GM21381 (cell line): ENCODE measurements at regions not wholly inside any gene's neighbourhood (a gene's known extent, or its start where the extent isn't known, plus 50 kb on each side); places are given as distances from the start of the nearest gene placed in this dataset.
"Not testable (repeated sequence)": the region's sequence is repeated elsewhere in the genome, so short reads cannot be mapped to it uniquely, and the experiment has no call there.

Experiments used
- ATAC-seq: cut with Tn5 transposase; IDR thresholded peaks from one replicate; pipeline ENCODE4 v1.9.1; 2021; ENCODE audit warnings: mild to moderate bottlenecking, moderate library complexity; ENCODE audit not compliant: unreplicated experiment

DNA sequence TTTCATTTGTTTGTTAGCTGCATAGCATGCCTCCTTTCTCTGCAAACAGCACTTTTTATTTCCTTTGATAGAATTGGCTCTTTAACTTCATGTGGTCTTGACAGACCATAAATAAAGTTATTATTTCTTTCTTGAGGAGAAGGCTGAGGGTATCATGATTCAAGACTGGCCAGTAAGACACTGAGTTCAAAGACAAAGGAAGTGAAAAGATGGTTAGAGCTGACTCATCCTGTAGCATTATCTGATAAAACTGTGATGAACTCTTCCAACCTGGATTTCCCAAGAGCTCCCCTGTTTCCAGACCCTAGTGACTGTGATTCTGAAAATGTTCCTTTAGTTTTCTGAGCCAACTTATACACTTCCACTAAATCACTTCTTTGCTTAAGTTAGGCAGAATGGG, 179.3 kb upstream of the FAT3 start:
- no peak for ATAC-seq

DNA sequence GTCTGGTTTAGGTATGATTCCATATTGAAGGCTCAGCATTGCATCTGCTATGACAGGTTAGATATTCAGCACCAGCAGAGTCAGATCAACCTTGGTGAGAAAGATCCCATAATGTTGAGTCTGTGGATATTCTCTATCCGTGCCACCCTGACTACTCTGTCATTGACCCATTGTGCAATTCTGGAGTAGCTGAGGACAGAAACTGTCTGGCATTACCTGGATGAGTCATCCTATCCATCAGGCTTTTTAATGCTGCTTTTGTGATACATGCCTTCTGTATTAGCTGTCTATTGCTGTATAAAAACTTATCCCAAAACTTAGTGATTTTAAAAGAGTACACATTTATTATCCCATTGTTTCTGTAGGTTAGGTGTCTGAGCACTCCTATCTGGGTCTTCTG, 189.1 kb upstream of the FAT3 start:
- ATAC-seq, result no peak

DNA sequence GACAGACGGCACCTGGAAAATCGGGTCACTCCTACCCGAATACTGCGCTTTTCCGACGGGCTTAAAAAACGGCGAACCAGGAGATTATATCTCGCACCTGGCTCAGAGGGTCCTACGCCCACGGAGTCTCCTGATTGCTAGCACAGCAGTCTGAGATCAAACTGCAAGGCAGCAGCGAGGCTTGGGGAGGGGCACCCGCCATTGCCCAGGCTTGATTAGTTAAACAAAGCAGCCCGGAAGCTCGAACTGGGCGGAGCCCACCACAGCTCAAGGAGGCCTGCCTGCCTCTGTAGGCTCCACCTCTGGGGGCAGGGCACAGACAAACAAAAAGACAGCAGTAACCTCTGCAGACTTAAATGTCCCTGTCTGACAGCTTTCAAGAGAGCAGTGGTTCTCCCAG, 197.5 kb upstream of the FAT3 start:
- not testable (repeated sequence) for ATAC-seq

DNA sequence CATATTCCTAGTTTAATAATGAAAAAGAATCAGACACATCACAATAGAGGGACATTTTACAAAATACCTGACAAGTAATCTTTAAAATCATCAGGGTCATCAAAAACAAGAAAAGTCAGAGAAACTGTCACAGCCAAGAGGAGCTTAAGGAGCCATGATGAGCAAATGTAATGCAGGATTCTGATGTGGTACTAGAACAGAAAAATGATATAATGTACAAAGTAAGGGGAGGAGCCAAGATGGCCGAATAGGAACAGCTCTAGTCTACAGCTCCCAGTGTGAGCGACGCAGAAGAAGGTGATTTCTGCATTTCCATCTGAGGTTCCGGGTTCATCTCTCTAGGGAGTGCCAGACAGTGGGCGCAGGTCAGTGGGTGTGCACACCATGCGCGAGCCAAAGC, 198.0 kb upstream of the FAT3 start:
- ATAC-seq, result no peak

DNA sequence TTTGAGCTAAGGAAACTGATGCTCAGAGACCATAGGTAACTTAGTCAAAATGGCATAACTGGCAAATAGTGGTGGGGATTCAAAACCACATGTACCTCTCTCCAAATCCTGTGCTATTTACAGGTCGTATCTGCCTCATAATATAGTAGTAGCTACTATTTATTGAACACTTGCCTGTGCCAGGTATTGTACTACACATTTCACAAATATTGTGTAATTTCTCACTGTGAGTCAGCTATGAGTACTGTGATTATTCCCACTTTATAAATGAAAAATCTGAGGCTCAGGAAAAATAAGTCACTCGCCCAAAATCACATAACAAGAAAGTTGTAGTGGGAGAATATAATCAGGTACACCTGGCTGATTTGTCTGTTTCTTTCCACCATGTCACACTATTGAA, 199.8 kb upstream of the FAT3 start:
- no peak for ATAC-seq

DNA sequence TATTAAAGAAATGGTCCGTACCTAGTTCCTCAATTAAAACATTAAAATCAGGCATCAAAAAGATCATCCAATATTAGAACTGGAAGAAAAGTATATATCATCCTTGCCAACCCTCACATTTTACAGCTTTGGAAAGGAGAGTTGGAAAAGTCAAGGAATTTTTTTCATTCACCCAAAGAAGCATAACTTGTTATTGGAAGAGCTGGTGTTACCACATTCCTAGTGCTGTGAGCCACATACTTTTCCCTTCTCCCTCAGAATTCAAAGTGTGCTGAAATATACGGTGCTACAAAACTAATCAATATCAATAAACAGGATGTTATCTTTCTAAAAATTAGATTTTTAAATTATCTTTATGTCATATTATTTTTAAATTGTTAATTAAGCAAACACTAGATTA, 202.1 kb upstream of the FAT3 start:
- no peak for ATAC-seq

DNA sequence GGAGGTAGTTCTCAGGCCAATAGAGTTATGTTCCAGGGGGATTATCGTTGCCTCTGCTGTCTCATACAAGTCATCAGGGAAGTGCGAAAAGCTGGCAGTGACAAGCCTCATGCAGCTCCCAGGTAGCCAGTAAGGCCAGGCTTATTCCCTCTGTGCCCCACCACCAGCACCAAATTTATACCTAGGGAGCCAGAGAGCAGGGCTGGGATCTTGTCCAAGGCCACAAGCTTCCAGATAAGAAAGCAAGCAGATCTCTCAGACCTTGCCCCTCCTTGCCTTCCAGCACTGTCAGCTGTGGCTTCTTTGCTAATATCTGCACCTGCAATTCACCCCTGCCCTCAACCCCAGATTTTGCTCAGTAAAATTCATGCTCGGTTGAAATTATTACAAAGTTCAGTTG, 206.3 kb upstream of the FAT3 start:
- ATAC-seq, result no peak

DNA sequence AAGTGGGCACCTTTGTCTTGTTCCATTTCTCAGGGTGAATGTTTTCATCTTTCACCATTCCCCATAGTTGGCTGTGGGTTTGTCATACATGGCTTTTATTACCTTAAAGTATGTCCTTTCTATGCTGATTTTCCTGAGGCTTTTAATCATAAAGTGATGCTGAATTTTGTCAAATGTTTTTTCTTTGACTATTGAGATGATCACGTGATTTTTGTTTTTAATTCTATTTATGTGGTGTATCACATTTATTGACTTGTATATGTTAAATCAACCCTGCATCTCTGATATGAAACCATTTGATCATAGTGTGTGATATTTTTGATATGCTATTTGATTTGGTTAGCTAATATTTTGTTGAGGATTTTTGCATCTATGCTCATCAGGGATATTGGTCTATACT, 216.4 kb upstream of the FAT3 start:
- ATAC-seq, result no peak

DNA sequence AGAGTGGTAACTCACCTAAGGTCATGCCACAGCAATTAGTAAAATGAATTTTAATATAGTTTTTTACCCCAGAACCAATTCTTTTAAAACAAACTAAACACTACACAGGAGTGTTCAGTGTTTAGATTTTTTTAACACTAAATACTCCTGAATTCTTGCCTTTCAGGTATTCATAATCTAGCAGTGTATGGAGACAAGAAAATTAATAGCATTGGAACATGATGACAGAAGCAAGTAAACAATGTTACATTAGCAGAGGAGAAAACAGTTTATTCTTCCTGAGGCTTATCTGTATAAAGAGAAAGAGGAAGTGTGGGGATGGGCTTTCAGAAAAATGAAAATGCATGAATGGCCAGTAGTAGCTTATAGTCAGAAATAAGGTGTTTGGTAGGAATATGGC, 222.1 kb upstream of the FAT3 start:
- ATAC-seq, result no peak

DNA sequence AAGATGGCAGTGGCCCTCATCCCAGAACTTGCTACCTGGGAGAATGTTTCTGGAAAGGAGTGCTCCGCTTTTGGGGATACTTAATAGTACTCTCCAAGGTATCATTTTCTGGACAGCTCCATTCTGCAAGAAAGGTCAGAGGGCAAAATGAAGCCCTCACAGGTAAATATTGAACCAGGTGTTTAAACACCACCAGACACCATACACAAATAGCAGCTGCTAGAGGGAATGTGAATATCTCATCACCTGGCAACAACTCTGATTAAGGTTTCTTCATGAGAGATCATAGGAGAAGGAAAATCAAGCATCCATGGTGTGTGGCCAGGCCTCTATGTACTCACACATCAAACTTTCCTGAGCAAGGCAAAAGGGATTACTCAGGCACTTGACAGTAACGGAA, 226.1 kb upstream of the FAT3 start:
- no peak for ATAC-seq

DNA sequence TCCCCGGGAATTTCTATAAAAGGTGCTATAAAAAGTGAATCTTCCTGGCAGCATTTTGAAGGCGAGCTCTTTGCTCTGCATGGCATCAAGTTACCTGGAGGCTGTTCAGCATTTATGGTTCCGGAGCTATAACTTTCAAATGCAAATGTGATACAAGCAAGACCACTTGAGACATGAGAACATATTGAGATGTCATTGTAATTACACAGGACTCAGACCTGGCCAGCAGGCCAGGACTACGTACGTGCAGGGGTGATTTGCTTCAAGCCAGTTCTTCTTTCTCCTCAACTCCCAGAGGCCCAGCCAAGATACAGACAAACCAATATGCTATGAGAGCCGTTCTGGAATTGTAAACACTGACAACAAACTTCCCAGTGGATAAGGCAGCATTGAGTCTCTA, 227.4 kb upstream of the FAT3 start:
- no peak for ATAC-seq

DNA sequence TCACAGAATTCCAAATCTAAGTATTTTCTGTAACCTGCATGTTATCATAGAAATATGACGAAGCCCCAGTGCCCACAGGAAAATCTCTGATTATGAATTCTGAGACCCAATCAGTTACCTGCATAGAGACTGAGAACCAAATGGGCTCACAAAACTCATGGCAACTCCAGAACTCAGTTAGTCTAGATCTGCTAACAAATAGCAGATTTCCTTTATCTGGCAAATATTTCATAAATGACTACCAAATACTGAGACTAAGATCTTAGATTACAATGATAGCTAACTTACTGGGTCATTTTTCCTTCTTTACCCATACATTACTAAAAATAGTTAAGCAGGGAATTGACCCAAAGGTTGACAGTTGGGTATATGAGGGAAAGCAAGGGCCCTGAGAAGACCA, 228.1 kb upstream of the FAT3 start:
- no peak for ATAC-seq

DNA sequence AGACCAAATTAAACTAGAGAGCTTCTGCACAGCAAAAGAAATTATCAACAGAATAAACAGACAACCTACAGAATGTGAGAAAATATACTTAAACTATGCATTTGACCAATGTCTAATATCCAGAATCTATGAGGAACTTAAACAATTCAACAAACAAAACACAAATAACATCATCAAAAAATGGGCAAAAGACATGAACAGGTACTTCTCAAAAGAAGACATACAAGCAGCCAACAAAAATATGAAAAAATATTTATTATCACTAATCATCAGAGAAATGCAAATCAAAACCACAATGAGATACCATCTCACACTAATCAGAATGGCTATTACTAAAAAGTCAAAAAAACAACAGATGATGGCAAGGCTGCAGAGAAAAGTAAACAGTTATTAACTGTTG, 236.2 kb upstream of the FAT3 start:
- ATAC-seq, result not testable (repeated sequence)

DNA sequence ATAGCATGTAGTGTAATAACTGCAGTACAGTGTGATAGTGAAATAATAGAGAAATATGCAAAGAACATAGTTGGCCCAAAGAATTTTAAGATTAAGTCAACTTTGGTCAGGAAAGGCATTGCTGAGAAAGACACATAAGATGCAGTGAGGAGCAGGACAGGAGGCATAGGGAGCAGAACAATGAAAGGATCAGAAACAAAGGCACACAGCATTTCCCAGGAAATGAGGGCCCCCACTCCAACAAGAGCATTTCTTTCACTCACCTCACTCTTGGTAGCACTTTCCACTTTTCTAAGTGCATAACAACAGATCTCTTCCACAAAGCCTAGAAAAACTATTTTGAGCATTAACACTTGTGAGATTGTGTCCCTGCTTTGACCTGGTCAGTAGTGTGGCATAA, 238.4 kb upstream of the FAT3 start:
- no peak for ATAC-seq

DNA sequence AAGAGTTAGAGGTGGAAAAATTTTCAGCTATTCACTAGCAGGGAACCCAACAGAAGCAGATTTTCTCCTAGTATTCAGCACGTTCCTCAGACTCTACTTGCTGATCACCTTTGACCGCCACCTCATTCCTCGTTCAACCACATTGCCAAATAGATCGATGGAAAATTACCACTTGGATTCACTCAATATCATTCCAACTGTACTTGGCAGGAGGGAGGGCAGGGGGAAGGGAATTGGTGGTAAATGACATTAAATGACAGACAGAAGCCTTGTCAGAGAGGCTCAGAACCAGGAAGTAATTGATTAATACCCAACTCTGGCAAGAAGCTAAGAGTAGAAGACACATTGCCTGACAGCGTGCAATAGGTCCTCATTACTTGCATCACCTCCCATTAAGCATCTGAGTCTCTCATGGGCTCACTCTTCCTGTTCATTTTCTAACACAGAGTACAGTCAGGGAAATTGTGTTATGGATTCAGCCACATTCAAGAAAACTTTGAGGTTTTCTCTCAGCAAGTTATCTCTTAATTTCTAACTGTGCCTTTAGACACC, 240.5 kb upstream of the FAT3 start:
- no peak for ATAC-seq

DNA sequence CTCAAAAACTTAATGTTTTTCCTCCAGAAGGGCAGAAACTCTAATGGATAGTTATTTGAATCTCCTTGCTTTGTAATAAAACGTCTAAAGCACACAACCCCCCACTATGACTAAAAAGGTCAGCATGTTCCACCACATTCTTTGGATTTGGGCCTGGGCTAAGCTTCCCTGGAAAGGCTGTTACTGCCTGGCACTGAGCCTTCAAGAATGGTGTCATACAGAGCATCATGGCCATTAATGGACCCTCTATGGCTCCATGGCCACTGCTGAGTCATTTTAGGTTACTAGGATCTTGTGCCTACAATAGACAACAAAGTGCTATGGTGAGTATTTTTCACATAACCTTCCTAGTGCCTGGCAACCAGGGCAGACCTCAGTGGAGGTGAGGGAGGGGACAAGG, 242.6 kb upstream of the FAT3 start:
- ATAC-seq, result no peak

DNA sequence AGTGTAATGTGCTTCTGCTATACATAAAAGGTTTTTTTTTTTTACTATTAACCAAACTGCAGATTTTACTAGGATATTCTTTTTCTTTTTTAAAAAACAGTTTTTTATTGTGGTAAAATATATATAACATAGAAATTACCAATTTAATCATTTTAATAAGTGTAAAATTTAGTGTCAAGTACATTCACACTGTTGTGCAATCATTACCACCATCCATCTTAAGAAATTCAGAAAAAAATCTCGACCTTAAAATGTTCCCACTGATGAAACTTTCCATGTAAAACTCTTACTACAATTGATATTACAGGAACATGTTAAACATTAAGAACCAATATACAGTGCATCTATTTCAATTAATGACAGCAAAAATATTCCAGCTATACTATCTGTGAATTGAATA, 244.8 kb upstream of the FAT3 start:
- ATAC-seq, result no peak

DNA sequence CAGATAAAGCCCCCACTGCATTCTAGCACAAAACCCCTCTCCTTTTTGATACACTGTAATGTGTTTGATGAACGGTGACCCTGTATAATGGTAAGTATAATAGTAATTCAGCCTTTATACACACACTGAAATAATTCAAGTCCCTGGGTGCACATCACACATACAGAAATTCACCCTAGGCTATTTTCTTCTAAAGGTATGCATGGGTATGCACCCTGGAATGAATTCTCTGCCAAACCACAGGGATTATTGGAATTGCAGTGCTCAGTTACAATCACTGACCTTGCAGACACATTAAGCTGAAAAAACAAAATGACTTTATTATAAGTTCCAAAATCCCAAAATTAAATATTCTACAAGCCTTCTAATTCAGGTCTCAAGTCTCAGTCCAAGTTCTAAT, 245.9 kb upstream of the FAT3 start:
- ATAC-seq, result no peak

DNA sequence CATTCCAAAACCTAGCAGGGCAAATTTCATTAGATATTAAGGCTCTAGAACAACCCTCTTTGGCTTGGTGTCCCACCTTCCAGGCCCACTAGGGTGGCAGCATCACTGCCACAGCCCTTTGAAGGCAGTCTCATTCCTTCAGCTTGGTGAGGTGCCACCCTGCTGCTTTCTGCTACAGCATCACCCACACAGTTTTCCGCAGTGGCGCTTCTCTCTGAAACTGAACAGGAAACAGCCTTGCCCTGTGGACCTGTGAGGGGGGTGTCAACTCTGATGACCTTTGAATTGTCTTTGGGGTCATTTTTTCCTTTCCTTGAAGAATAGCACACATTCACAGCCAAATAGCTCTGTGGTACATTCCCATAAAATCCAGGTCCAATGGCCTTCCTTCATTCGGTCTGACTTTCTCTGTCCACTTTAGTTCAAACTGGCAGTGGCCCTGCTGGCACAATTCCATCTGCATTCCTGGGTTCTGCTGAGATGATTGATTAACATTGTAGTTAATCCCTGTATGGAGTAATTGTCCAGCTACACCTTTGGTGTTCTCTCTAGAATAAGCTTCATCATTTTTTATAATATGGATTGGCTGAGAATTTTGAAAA, 251.9 kb upstream of the FAT3 start:
- no peak for ATAC-seq

DNA sequence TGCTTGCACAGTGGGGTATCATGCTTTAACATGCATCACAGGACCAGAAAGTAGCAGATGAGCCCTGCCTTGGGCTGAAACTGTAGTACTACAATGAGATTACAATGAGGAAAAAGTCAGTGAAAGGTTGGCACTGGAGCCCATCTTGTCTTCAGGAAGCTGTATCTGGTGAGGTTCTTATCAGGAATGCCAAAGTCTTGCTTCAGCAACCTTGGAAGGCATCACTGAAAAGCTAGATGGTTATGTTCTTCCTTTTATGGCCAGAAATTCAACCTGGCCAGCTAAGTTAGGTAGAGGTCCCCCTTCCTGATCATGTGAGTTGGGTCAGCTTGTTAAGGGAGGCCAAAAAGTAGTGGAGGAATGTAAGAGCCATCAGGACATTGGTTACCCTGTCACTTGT, 254.0 kb upstream of the FAT3 start:
- no peak for ATAC-seq

DNA sequence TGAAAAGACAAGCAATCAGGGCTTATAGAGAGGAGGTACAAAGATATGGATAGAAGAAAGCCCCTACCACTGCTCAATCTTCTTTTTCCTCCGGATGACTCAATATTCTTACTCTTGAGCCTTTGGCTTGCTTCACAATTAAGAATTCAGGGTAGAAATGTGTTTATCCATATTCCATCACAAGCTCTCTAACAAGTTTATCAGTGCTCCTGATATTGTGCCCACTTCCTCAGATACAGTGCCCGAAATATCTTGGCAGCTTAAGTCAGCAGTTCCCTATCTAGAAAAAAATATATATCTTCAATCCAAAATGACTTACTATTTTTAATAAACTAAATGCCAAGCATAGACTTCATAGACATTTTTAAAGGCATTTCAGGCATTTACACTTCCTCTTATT, 255.1 kb upstream of the FAT3 start:
- no peak for ATAC-seq

DNA sequence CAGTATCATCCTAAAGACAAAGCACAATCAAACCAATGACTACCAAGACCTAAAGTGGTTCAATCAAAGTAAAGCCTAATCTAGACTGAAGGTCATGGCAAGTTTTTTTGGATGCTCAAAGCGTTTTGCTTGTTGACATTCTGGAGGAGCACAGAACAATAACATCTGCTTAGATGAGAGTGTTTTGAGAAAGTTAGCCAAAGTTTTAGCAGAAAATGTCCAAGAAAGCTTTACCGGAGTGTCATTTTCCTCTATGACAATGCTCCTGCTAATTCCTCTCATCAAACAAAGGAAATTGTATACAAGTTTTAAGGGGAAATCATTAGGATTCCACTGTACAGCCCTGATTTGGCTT, 256.9 kb upstream of the FAT3 start:
- ATAC-seq, result no peak

DNA sequence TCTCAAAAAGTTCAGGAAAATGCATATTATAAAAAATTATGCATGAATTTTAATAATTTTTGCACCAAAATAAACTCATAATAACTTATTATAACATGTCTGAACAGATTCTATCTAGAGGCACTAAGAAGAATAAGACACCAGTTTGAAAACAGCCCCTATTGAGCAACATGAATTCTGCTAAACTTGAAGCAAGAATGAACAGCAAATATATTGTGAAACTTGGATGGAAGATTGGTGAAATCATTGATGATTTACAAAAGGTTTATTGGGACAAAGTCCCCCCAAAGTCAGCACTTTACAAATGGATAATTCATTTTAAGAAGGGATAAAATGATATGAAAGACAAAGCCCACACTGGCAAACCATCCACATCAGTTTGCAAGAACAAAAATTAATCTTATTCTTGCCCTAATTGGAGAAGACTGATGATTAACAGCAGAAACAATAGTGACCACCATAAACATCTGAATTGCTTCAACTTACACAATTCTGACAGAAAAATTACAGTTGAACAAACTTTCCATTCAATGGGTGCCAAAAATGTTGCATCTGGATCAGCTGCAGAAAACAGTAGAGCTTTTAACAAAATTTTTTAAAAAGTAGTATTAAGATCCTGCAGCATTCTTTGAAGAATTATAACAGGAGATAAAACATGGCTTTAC, 257.5 kb upstream of the FAT3 start:
- ATAC-seq, result no peak
